GM12873 (cell line): ENCODE measurements at regions not wholly inside any gene's neighbourhood (a gene's known extent, or its start where the extent isn't known, plus 50 kb on each side); places are given as distances from the start of the nearest gene placed in this dataset.

Experiments used
- CTCF ChIP-seq: IDR thresholded peaks from 2 replicates; pipeline ENCODE4 v1.5.1; 2012; ENCODE audit warnings: low read depth, mild to moderate bottlenecking, moderate library complexity, low read length, control low read depth; ENCODE audit not compliant: insufficient read depth; ENCODE audit errors: missing control alignments

DNA sequence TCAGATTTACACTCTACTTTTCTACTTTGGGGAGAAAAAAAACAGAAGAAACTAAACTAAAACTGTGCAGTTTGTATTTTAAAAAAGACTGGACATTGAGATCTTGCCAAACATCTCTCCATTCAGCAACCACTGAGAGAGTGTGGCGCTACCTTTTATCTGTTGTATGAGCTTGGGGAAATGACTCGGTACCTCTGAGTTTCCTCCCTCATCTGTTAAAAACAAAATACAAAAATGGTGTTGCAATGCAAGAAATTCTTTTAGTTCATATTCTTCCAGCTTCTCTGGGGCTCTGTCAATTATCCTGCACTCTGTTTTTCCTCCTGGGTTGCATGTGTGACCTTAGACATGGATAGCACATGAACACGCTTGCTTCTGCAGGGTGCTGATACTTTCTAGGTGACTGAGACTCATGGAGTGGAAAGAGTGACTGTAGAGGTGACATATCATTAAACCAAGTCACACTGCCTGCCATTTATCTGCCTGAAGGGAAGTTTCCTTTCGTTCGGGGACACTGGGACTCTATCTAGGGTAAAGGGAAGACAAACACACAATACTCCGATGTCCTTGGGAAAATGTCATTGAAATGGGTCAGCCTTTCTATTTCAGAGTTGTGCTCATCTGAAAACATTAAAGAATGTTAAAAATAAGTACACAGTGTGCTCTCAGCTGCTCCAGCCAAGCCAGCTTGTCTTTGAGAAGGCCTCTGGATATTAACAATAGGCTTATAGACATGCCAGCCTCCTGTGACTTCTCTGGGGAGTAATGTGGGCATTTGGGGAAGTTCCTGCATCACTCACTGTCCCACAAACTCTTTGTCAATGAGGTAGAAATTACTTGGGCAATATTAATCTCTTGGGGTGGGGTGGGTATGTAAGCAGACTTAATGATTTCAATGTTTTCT, 91.4 kb downstream of the TRIB2 start:
- TF ChIP-seq CTCF = no peak

GRCh38 chr2:12809526-12809925, 92.8 kb downstream of the TRIB2 start:
- no peak for TF ChIP-seq CTCF

- no peak for TF ChIP-seq CTCF
Measured at GRCh38 chr2:12811916-12812315, 95.2 kb downstream of the TRIB2 start.

- TF ChIP-seq CTCF = no peak
Measured at GRCh38 chr2:12813166-12813565, 96.4 kb downstream of the TRIB2 start.

- TF ChIP-seq CTCF = no peak
Measured at GRCh38 chr2:12816379-12817306, 99.9 kb downstream of the TRIB2 start.

- TF ChIP-seq CTCF = no peak
Measured at GRCh38 chr2:12817870-12818269, 101.1 kb downstream of the TRIB2 start.
